OCI-LY3 (cell line): ENCODE measurements at regions not wholly inside any gene's neighbourhood (a gene's known extent, or its start where the extent isn't known, plus 50 kb on each side); places are given as distances from the start of the nearest gene placed in this dataset.

ENCODE experiments used
- H2AFZ ChIP-seq: fragments of 200-600, 300-600 bp; shearing (Covaris generic); 2 replicates; pipeline ENCODE4 v1.6.0; 2014; ENCODE audit warnings: antibody characterized with exemption, low read depth, low read length
- H3K27ac ChIP-seq: fragments of 200-600, 300-600 bp; sonication (generic); 2 replicates; pipeline ENCODE4 v1.5.1; 2014; ENCODE audit warnings: mild to moderate bottlenecking, low read length, moderate library complexity, mixed read lengths
- H3K27me3 ChIP-seq: fragments of 200-600, 300-600 bp; sonication (generic); 2 replicates; pipeline ENCODE4 v1.6.1; 2014; ENCODE audit warnings: low read depth, low read length, mixed read lengths
- H3K36me3 ChIP-seq: fragments of 200-600, 300-600 bp; sonication (generic); replicated peaks from 2 replicates; pipeline ENCODE3; 2014; ENCODE audit warnings: low read depth, low read length, mixed read lengths
- H3K4me1 ChIP-seq: fragments of 300-600, 200-600 bp; sonication (generic); 2 replicates; pipeline ENCODE4 v1.6.1; 2014; ENCODE audit warnings: low read length, mixed read lengths
- H3K4me2 ChIP-seq: fragments of 200-600, 300-600 bp; sonication (generic); 2 replicates; pipeline ENCODE4 v1.6.1; 2014; ENCODE audit warnings: low read length, mixed read lengths
- H3K4me3 ChIP-seq: fragments of 300-600, 200-600 bp; sonication (generic); 2 replicates; pipeline ENCODE4 v1.5.1; 2014; ENCODE audit warnings: antibody characterized with exemption, mild to moderate bottlenecking, low read length, moderate library complexity
- H3K79me2 ChIP-seq: fragments of 300-600, 200-600 bp; shearing (Covaris generic); 2 replicates; pipeline ENCODE4 v1.6.1; 2014; ENCODE audit warnings: mild to moderate bottlenecking, low read length, mixed read lengths
- H3K9ac ChIP-seq: fragments of 300-600, 200-600 bp; shearing (Covaris generic); 2 replicates; pipeline ENCODE4 v1.6.0; 2014; ENCODE audit warnings: mild to moderate bottlenecking, low read length, moderate library complexity
- H3K9me3 ChIP-seq: fragments of 200-600, 300-600 bp; shearing (Covaris generic); 2 replicates; pipeline ENCODE4 v1.6.1; 2014; ENCODE audit warnings: low read length, mixed read lengths; ENCODE audit not compliant: insufficient read depth
- H4K20me1 ChIP-seq: fragments of 200-600, 300-600 bp; sonication (generic); 2 replicates; pipeline ENCODE4 v1.6.1; 2016; ENCODE audit warnings: low read length, mixed read lengths; ENCODE audit not compliant: insufficient read depth
- CTCF ChIP-seq: fragments of 200-600, 300-600 bp; sonication (generic); IDR thresholded peaks from 2 replicates; pipeline ENCODE4 v1.5.1; 2014; ENCODE audit warnings: antibody characterized with exemption, low read length, low read depth
- EZH2phosphoT487 ChIP-seq: fragments of 200-600 bp; shearing (Covaris generic); IDR thresholded peaks from 2 replicates; pipeline ENCODE4 v1.6.1; 2018; ENCODE audit warnings: antibody characterized with exemption, mixed run types, low read depth

GRCh38 chr4:83192634-83193033 lies 78.1 kb upstream of the PLAC8 start:
- Histone ChIP-seq H3K4me3 (no peak overlapping the region; the same call in 1 of the 2 replicates), H3K4me1 (peaks cover 59% of the 10 kb centered on the region), H3K9me3 (no peaks in the 10 kb centered on the region), H2AFZ (no peak overlapping the region), H3K36me3 (no peaks in the 10 kb centered on the region), H3K79me2 (no peaks in the 10 kb centered on the region), H3K4me2 (peak overlapping the region; percentile 52), H3K27ac (peak overlapping the region; percentile 36), H4K20me1 (no peaks in the 10 kb centered on the region), H3K27me3 (no peaks in the 10 kb centered on the region), H3K9ac (peak overlapping the region; percentile 34; the same call in 1 of the 2 replicates)
- no peak for TF ChIP-seq EZH2phosphoT487

GRCh38 chr4:83191026-83191425 lies 76.5 kb upstream of the PLAC8 start:
- H3K27me3 ChIP-seq = no peaks in the 10 kb centered on the region
- H3K79me2 ChIP-seq = no peaks in the 10 kb centered on the region
- H4K20me1 ChIP-seq = no peaks in the 10 kb centered on the region
- no peak for TF ChIP-seq EZH2phosphoT487
- no peak for TF ChIP-seq CTCF
- H3K4me2 ChIP-seq = no peak overlapping the region
- H3K9ac ChIP-seq = no peak overlapping the region
- H3K27ac ChIP-seq = no peak overlapping the region
- no peak overlapping the region for H2AFZ ChIP-seq
- H3K4me1 ChIP-seq = peaks cover 44% of the 10 kb centered on the region
- no peaks in the 10 kb centered on the region for H3K9me3 ChIP-seq
- H3K36me3 ChIP-seq = no peaks in the 10 kb centered on the region
- H3K4me3 ChIP-seq = no peak overlapping the region

DNA sequence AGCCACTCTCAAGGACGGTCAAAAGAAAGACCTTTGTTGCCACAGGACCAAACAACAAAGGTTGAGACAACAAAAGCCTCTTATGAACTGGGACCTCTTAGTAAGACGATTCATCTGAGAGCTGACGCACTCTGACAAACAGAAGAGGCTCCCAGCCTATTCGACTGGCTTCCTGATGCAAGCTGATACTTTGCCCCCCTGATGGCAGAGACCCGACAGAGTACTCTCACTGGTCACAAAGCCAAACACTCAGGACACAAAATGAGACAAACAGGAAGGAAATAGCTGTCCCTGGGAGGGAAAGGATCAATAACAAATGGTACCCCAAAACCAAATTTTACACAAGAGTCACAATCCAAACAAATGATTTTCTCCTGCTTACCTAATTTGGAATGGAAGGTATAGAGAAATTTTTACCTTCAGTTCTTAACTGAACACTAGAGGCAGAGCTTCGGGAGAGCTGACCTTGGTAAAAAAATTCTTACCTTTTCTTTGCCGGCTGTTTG lies 75.2 kb upstream of the PLAC8 start:
- no peak overlapping the region for H3K9ac ChIP-seq
- H3K4me2 ChIP-seq = no peak overlapping the region
- H2AFZ ChIP-seq = no peak overlapping the region
- no peaks in the 10 kb centered on the region for H3K79me2 ChIP-seq
- H3K27ac ChIP-seq = no peak overlapping the region
- H3K27me3 ChIP-seq = no peaks in the 10 kb centered on the region
- H3K9me3 ChIP-seq = no peaks in the 10 kb centered on the region
- no peak overlapping the region for H3K4me3 ChIP-seq
- H3K36me3 ChIP-seq = no peaks in the 10 kb centered on the region
- TF ChIP-seq CTCF (no peak), EZH2phosphoT487 (no peak)
- no peaks in the 10 kb centered on the region for H4K20me1 ChIP-seq
- peaks cover 32% of the 10 kb centered on the region for H3K4me1 ChIP-seq

GRCh38 chr4:83180431-83180968 lies 66.0 kb upstream of the PLAC8 start:
- Histone ChIP-seq H3K27ac (peak overlapping the region; percentile 96), H3K4me1 (peaks cover 55% of the 10 kb centered on the region)

More at GRCh38 chr4:83180431-83180968, 66.0 kb upstream of the PLAC8 start:
- Histone ChIP-seq H4K20me1 (no peaks in the 10 kb centered on the region), H3K4me3 (peak overlapping the region; percentile 40), H3K9ac (peak overlapping the region; percentile 73), H3K27me3 (no peaks in the 10 kb centered on the region), H3K36me3 (peaks cover 7% of the 10 kb centered on the region), H3K4me2 (peak overlapping the region; percentile 58), H2AFZ (no peak overlapping the region), H3K9me3 (no peaks in the 10 kb centered on the region), H3K79me2 (no peaks in the 10 kb centered on the region)
- TF ChIP-seq EZH2phosphoT487 (no peak), CTCF (no peak)
